Endodermal cell (in vitro differentiated cells): ENCODE measurements at regions not wholly inside any gene's neighbourhood (a gene's known extent, or its start where the extent isn't known, plus 50 kb on each side); places are given as distances from the start of the nearest gene placed in this dataset.

Experiments used
- DNase-seq: peaks from one replicate; pipeline ENCODE4 v3.0.0-alpha.2; 2017
- H3K27ac ChIP-seq: 2 replicates; pipeline ENCODE4 v1.5.1; 2013; ENCODE audit warnings: mild to moderate bottlenecking, low read depth, low read length, moderate library complexity
- H3K27me3 ChIP-seq: 2 replicates; pipeline ENCODE4 v1.6.1; 2013; ENCODE audit warnings: mild to moderate bottlenecking, low read length, moderate library complexity; ENCODE audit not compliant: insufficient read depth, control insufficient read depth, poor library complexity, severe bottlenecking
- H3K36me3 ChIP-seq: 2 replicates; pipeline ENCODE4 v1.7.0; 2013; ENCODE audit warnings: mild to moderate bottlenecking, low read length, moderate library complexity; ENCODE audit not compliant: control insufficient read depth, insufficient read depth
- H3K4me1 ChIP-seq: one replicate; pipeline ENCODE4 v1.7.0; 2013; ENCODE audit warnings: low read length; ENCODE audit not compliant: control insufficient read depth, insufficient read depth
- H3K4me3 ChIP-seq: 2 replicates; pipeline ENCODE4 v1.5.1; 2013; ENCODE audit warnings: mild to moderate bottlenecking, low read length, moderate library complexity
- H3K9ac ChIP-seq: 2 replicates; pipeline ENCODE4 v1.6.1; 2013; ENCODE audit warnings: mild to moderate bottlenecking, low read length, moderate library complexity; ENCODE audit not compliant: poor library complexity, severe bottlenecking; ENCODE audit errors: extremely low read depth
- H3K9me3 ChIP-seq: 2 replicates; pipeline ENCODE4 v1.6.1; 2013; ENCODE audit warnings: mild to moderate bottlenecking, low read length, moderate library complexity; ENCODE audit not compliant: control insufficient read depth
- H3K27ac Mint-ChIP-seq: 2 replicates; pipeline ENCODE4 v1.8.0; 2020; ENCODE audit warnings: mixed read lengths
- H3K27me3 Mint-ChIP-seq: 2 replicates; pipeline ENCODE4 v1.8.0; 2021; ENCODE audit warnings: mild to moderate bottlenecking, mixed read lengths; ENCODE audit not compliant: insufficient read depth
- H3K36me3 Mint-ChIP-seq: 2 replicates; pipeline ENCODE4 v1.8.0; 2020; ENCODE audit warnings: low read depth, mixed read lengths
- H3K4me1 Mint-ChIP-seq: 2 replicates; pipeline ENCODE4 v1.8.0; 2020; ENCODE audit warnings: mixed read lengths
- H3K4me3 Mint-ChIP-seq: 2 replicates; pipeline ENCODE4 v1.8.0; 2020; ENCODE audit warnings: mild to moderate bottlenecking, moderate library complexity, mixed read lengths
- H3K9me3 Mint-ChIP-seq: 2 replicates; pipeline ENCODE4 v1.8.0; 2020; ENCODE audit warnings: mild to moderate bottlenecking, mixed read lengths
- CTCF ChIP-seq: fragments of 200-600 bp; sonication (generic); conservative IDR thresholded peaks from 2 replicates; pipeline ENCODE4 v1.5.0; 2021; ENCODE audit warnings: antibody characterized with exemption, mild to moderate bottlenecking
- WGBS, 2 experiments: methylation state at CpG; one replicate each; pipeline versions ENCODE4 v1.1.5 to v1.1.7; 2013; ENCODE audit warnings: missing lambda C conversion rate in 2 of 2, mixed read lengths in 1 of 2; ENCODE audit not compliant: insufficient coverage in 1 of 2, insufficient read length in 1 of 2; 5-methylcytosine and 5-hydroxymethylcytosine counted together

DNA sequence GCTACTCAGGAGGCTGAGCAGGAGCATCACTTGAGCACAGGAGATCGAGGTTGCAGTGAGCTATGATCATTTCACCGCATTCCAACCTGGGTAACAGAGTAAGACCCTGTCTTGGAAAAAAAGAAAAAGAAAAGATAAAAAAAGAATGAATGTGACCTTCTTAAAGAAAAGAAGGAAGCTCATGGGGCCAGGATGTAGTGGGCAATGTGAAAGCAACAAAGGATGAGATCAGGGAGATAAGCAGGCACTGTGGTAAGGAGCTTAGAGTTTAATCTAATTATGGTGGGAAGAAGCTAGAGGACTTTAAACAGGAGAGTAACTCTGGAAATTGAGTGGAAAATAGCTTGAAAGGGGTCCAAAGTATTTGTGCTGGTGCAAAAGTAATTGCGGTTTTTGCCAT is 231.6 kb upstream of the UBE2E2 start:
- H3K4me3 Mint-ChIP-seq = no peak overlapping the region
- TF ChIP-seq CTCF = no peak
- H3K4me1 Mint-ChIP-seq = peaks cover 9% of the 10 kb centered on the region
- no peak overlapping the region for H3K27ac ChIP-seq
- DNase-seq = no peak
- H3K27me3 Mint-ChIP-seq = peaks cover 7% of the 10 kb centered on the region
- H3K4me1 ChIP-seq = no peaks in the 10 kb centered on the region
- H3K27ac Mint-ChIP-seq = peak overlapping the region; percentile 5
- no peaks in the 10 kb centered on the region for H3K27me3 ChIP-seq
- H3K9ac ChIP-seq = no peak overlapping the region
- H3K36me3 Mint-ChIP-seq = no peaks in the 10 kb centered on the region
- H3K9me3 ChIP-seq = no peaks in the 10 kb centered on the region
- H3K9me3 Mint-ChIP-seq = no peaks in the 10 kb centered on the region
- no peak overlapping the region for H3K4me3 ChIP-seq
- H3K36me3 ChIP-seq = no peaks in the 10 kb centered on the region
- 93 to 94% methylated on average over 3 of the region's 3 CpGs for WGBS, 2 experiments

- no peak for TF ChIP-seq CTCF
- 67 to 92% methylated on average over 1 to 2 of the region's 2 CpGs for WGBS, 2 experiments
- Histone ChIP-seq H3K4me3 (no peak overlapping the region), H3K9ac (no peak overlapping the region), H3K36me3 (no peaks in the 10 kb centered on the region), H3K27ac (no peak overlapping the region), H3K27me3 (no peaks in the 10 kb centered on the region), H3K9me3 (no peaks in the 10 kb centered on the region), H3K4me1 (no peaks in the 10 kb centered on the region)
- Mint-ChIP-seq H3K27ac (no peak overlapping the region), H3K4me1 (no peaks in the 10 kb centered on the region), H3K9me3 (no peaks in the 10 kb centered on the region), H3K27me3 (no peaks in the 10 kb centered on the region), H3K4me3 (no peak overlapping the region), H3K36me3 (no peaks in the 10 kb centered on the region)
- no peak for DNase-seq
Measured at GRCh38 chr3:22977042-22977441, 226.1 kb upstream of the UBE2E2 start.

- no peak overlapping the region for H3K4me3 Mint-ChIP-seq
- H3K36me3 ChIP-seq = no peaks in the 10 kb centered on the region
- 93 to 100% methylated on average over 2 to 3 of the region's 3 CpGs for WGBS, 2 experiments
Measured at GRCh38 chr3:22977650-22978289, 225.4 kb upstream of the UBE2E2 start.

More at GRCh38 chr3:22977650-22978289, 225.4 kb upstream of the UBE2E2 start:
- Histone ChIP-seq H3K27ac (no peak overlapping the region), H3K27me3 (no peaks in the 10 kb centered on the region), H3K4me3 (no peak overlapping the region), H3K9me3 (no peaks in the 10 kb centered on the region), H3K4me1 (no peaks in the 10 kb centered on the region), H3K9ac (no peak overlapping the region)
- Mint-ChIP-seq H3K4me1 (no peaks in the 10 kb centered on the region), H3K36me3 (no peaks in the 10 kb centered on the region), H3K27me3 (no peaks in the 10 kb centered on the region), H3K9me3 (no peaks in the 10 kb centered on the region), H3K27ac (no peak overlapping the region)
- DNase-seq = no peak
- no peak for TF ChIP-seq CTCF
